OCI-LY7 (cell line): ENCODE measurements at regions not wholly inside any gene's neighbourhood (a gene's known extent, or its start where the extent isn't known, plus 50 kb on each side); places are given as distances from the start of the nearest gene placed in this dataset.

Experiments used
- BruUV-seq: library from RNA; stranded (reverse); fragments of 400-500 nt; replicated peaks from 2 replicates; lab custom pipeline; 2021; lab: Mats Ljungman, UMichigan
- CTCF ChIA-PET: fragments of 300-600 bp; sonication (Branson Sonifier 250); formaldehyde crosslinking; loops from one replicate; lab custom pipeline; 2022; ENCODE audit warnings: antibody characterized with exemption; ENCODE audit not compliant: unreplicated experiment; lab: Charles Lee
- POLR2A ChIA-PET: fragments of 300-600 bp; sonication (Branson Sonifier 250); formaldehyde crosslinking; loops from one replicate; lab custom pipeline; 2022; ENCODE audit warnings: antibody characterized with exemption; lab: Charles Lee
- DNase-seq: peaks from one replicate; pipeline ENCODE4 v3.0.0-alpha.2; 2015; ENCODE audit warnings: low spot score
- H2AFZ ChIP-seq: fragments of 200-600 bp; sonication (generic), shearing (Covaris generic); 2 replicates; pipeline ENCODE4 v1.6.1; 2014; ENCODE audit warnings: mild to moderate bottlenecking, antibody characterized with exemption, low read length, moderate library complexity
- H3K27ac ChIP-seq: fragments of 200-600 bp; sonication (generic); 2 replicates; pipeline ENCODE4 v1.5.1; 2014; ENCODE audit warnings: mixed run types, low read depth, mild to moderate bottlenecking, moderate library complexity, low read length, inconsistent platforms; ENCODE audit not compliant: poor library complexity, severe bottlenecking
- H3K36me3 ChIP-seq: fragments of 200-600 bp; sonication (generic); 2 replicates; pipeline ENCODE4 v1.6.1; 2014; ENCODE audit warnings: mild to moderate bottlenecking, antibody characterized with exemption, low read length, moderate library complexity, mixed read lengths; ENCODE audit not compliant: insufficient read depth
- H3K4me1 ChIP-seq: fragments of 200-600 bp; sonication (generic); 2 replicates; pipeline ENCODE4 v1.5.1; 2014; ENCODE audit warnings: mild to moderate bottlenecking, low read length; ENCODE audit not compliant: insufficient read depth, poor library complexity, severe bottlenecking
- H3K4me2 ChIP-seq: fragments of 200-600 bp; sonication (generic); 2 replicates; pipeline ENCODE4 v1.6.1; 2014; ENCODE audit warnings: mild to moderate bottlenecking, low read length
- H3K4me3 ChIP-seq: fragments of 200-600 bp; sonication (generic); 2 replicates; pipeline ENCODE4 v1.5.1; 2014; ENCODE audit warnings: mild to moderate bottlenecking, low read depth, low read length; ENCODE audit not compliant: poor library complexity, severe bottlenecking
- H3K79me2 ChIP-seq: fragments of 200-600 bp; sonication (generic); 2 replicates; pipeline ENCODE4 v1.6.1; 2016; ENCODE audit warnings: low read depth, mild to moderate bottlenecking, low read length, moderate library complexity, mixed read lengths; ENCODE audit not compliant: insufficient read depth
- H3K9me2 ChIP-seq: fragments of 200-600 bp; sonication (generic); 2 replicates; pipeline ENCODE4 v1.6.1; 2016; ENCODE audit warnings: mild to moderate bottlenecking, low read length, mixed read lengths; ENCODE audit not compliant: insufficient read depth
- H3K9me3 ChIP-seq: fragments of 200-600 bp; sonication (generic); 2 replicates; pipeline ENCODE4 v1.6.1; 2014; ENCODE audit warnings: mild to moderate bottlenecking, mixed run types, low read length, mixed read lengths
- H4K20me1 ChIP-seq: fragments of 200-600 bp; sonication (generic); 2 replicates; pipeline ENCODE4 v1.6.1; 2014; ENCODE audit warnings: mild to moderate bottlenecking, antibody characterized with exemption, low read length, moderate library complexity, mixed read lengths; ENCODE audit not compliant: insufficient read depth
- EZH2phosphoT487 ChIP-seq: fragments of 200-600 bp; sonication (generic); IDR thresholded peaks from 2 replicates; pipeline ENCODE4 v1.6.1; 2018; ENCODE audit warnings: low read depth, borderline replicate concordance, mild to moderate bottlenecking, mixed run types, antibody characterized with exemption, low read length, moderate library complexity, mixed read lengths
- intact Hi-C: fragments of 100-400 bp; cut with micrococcal nuclease; formaldehyde crosslinking; loops from one replicate; pipeline ENCODE4 v1.10.0; 2022; ENCODE audit not compliant: unreplicated experiment
- TF ChIP-seq, protein P1 (sequence below): fragments of 200-600 bp; sonication (generic); conservative IDR thresholded peaks from 2 replicates; pipeline ENCODE4 v1.5.1; 2014; ENCODE audit warnings: mild to moderate bottlenecking, antibody characterized with exemption, low read length, moderate library complexity, mixed read lengths

GRCh38 chr6:76275746-76276145 is 203.3 kb upstream of the IMPG1 start:
- TF ChIP-seq EZH2phosphoT487, result no peak
- TF ChIP-seq, protein P1, sequence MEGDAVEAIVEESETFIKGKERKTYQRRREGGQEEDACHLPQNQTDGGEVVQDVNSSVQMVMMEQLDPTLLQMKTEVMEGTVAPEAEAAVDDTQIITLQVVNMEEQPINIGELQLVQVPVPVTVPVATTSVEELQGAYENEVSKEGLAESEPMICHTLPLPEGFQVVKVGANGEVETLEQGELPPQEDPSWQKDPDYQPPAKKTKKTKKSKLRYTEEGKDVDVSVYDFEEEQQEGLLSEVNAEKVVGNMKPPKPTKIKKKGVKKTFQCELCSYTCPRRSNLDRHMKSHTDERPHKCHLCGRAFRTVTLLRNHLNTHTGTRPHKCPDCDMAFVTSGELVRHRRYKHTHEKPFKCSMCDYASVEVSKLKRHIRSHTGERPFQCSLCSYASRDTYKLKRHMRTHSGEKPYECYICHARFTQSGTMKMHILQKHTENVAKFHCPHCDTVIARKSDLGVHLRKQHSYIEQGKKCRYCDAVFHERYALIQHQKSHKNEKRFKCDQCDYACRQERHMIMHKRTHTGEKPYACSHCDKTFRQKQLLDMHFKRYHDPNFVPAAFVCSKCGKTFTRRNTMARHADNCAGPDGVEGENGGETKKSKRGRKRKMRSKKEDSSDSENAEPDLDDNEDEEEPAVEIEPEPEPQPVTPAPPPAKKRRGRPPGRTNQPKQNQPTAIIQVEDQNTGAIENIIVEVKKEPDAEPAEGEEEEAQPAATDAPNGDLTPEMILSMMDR, result 0 out of 2 replicates have a peak, but pooled peaks have one; percentile 32
- Histone ChIP-seq H2AFZ (no peak overlapping the region), H3K4me1 (no peaks in the 10 kb centered on the region), H3K4me3 (no peak overlapping the region), H3K9me2 (no peaks in the 10 kb centered on the region), H4K20me1 (no peaks in the 10 kb centered on the region), H3K4me2 (no peak overlapping the region), H3K9me3 (no peaks in the 10 kb centered on the region), H3K36me3 (no peaks in the 10 kb centered on the region), H3K79me2 (no peaks in the 10 kb centered on the region), H3K27ac (no peak overlapping the region)
- intact Hi-C loops, result no loop called here
- no peak for DNase-seq
- CTCF ChIA-PET, result no interaction called here
- POLR2A ChIA-PET, result interaction anchor here (0.6 kb wide), 1 partner anchor 268 kb away, joined by 3 read pairs; no protein-coding TSS in a partner anchor
- no TSS peak for BruUV-seq

DNA sequence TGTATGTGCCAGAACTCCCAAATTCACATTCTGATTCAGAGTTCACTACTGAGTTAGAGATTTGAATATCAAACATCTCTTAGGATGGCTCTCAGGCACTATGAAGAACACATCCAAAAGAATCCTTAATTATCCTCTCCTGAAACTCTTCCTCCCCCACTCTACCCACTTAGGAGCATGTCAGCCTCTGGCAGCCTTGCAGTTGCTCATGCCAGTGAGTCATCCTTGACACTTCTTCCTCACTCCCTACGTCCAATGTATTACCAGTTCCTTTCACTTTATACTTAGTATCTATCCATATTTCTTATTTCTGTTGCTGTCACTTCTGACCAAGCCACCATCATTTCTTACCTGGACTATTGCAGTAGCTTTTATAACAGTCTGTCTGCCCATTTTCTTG is 192.0 kb upstream of the IMPG1 start:
- peaks cover 7% of the 10 kb centered on the region; the same call in 1 of the 2 replicates for H3K9me3 ChIP-seq
- TF ChIP-seq, protein P1, result no peak
- no peak for TF ChIP-seq EZH2phosphoT487
- DNase-seq, result no peak
- no peak overlapping the region for H3K4me3 ChIP-seq
- H3K4me2 ChIP-seq, result no peak overlapping the region
- H3K36me3 ChIP-seq, result no peaks in the 10 kb centered on the region
- H3K27ac ChIP-seq, result no peak overlapping the region
- intact Hi-C loops, result no loop called here
- no peaks in the 10 kb centered on the region for H3K79me2 ChIP-seq
- no TSS peak for BruUV-seq
- no peaks in the 10 kb centered on the region for H4K20me1 ChIP-seq
- H3K4me1 ChIP-seq, result no peaks in the 10 kb centered on the region
- ChIA-PET CTCF (no interaction called here), POLR2A (no interaction called here)
- H2AFZ ChIP-seq, result no peak overlapping the region
- H3K9me2 ChIP-seq, result no peaks in the 10 kb centered on the region

DNA sequence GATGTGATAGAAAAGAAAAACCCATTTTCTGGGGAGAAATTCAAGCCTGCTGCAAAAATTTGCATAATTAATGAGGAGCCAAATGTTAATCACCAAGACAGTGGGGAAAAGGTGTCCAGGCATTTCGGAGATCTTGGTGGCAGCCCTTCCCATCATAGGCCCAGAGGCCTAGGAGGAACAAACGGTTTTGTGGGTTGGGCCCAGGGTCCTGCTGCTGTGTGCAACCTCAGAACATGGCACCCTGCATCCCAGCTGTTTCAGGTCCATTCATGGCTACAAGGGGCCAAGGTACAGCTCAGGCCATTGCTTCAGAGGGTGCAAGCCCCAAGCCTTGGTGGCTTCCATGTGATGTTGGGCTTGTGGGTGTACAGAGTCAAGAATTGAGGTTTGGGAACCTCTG is 189.8 kb upstream of the IMPG1 start:
- H2AFZ ChIP-seq, result no peak overlapping the region
- TF ChIP-seq, protein P1, result no peak
- no peak for TF ChIP-seq EZH2phosphoT487
- no peaks in the 10 kb centered on the region for H3K4me1 ChIP-seq
- no peak overlapping the region for H3K4me3 ChIP-seq
- H3K27ac ChIP-seq, result no peak overlapping the region
- POLR2A ChIA-PET, result no interaction called here
- intact Hi-C loops, result no loop called here
- peaks cover 7% of the 10 kb centered on the region; the same call in 1 of the 2 replicates for H3K9me3 ChIP-seq
- H3K79me2 ChIP-seq, result no peaks in the 10 kb centered on the region
- no TSS peak for BruUV-seq
- CTCF ChIA-PET, result no interaction called here
- no peak overlapping the region for H3K4me2 ChIP-seq
- DNase-seq, result no peak
- no peaks in the 10 kb centered on the region for H3K36me3 ChIP-seq
- H3K9me2 ChIP-seq, result no peaks in the 10 kb centered on the region
- no peaks in the 10 kb centered on the region for H4K20me1 ChIP-seq
